Astrocyte (in vitro differentiated cells and primary cell): ENCODE measurements at regions not wholly inside any gene's neighbourhood (a gene's known extent, or its start where the extent isn't known, plus 50 kb on each side); places are given as distances from the start of the nearest gene placed in this dataset.

Experiments
- CTCF ChIP-seq: IDR thresholded peaks from 2 replicates; pipeline ENCODE4 v1.5.1; 2011; ENCODE audit warnings: low read depth, mild to moderate bottlenecking, inconsistent platforms, low read length, moderate library complexity; ENCODE audit not compliant: insufficient read depth
- EZH2 ChIP-seq: IDR thresholded peaks from 2 replicates; pipeline ENCODE4 v1.6.1; 2012; ENCODE audit warnings: mild to moderate bottlenecking, low read length, inconsistent platforms; ENCODE audit not compliant: insufficient read depth

GRCh38 chr15:87133704-87134103 is 1054.0 kb downstream of the AGBL1 start:
- no peak for TF ChIP-seq CTCF
- no peak for TF ChIP-seq EZH2
